Stomach (tissue), 8 donors: ENCODE measurements at regions not wholly inside any gene's neighbourhood (a gene's known extent, or its start where the extent isn't known, plus 50 kb on each side); places are given as distances from the start of the nearest gene placed in this dataset.

Source experiments
- DNase-seq, 2 donors: peaks; one replicate each; pipeline versions ENCODE4 v3.0.0 to v3.0.0-alpha.2; 2013 to 2019
- H3K27ac ChIP-seq, 5 donors: fragments of 200-600 bp in 4 of 5; sonication (generic) in 4 of 5; one replicate each; pipeline ENCODE4 v1.5.1; 2013 to 2019; ENCODE audit warnings: mild to moderate bottlenecking in 1 of 5, moderate library complexity in 1 of 5
- H3K27me3 ChIP-seq, 3 donors: fragments of 200-600 bp; sonication (generic); one replicate each; pipeline ENCODE4 v1.5.1; 2017 to 2019; ENCODE audit warnings: mixed run types in 1 of 3
- H3K36me3 ChIP-seq, 4 donors: fragments of 200-600 bp; sonication (generic); 1 replicate in 3 of 4; 2 replicates in 1 of 4; pipeline ENCODE4 v1.5.1; 2016 to 2019
- H3K4me1 ChIP-seq, 4 donors: fragments of 200-600 bp; sonication (generic); one replicate each; pipeline ENCODE4 v1.5.1; 2016 to 2019
- H3K4me3 ChIP-seq, 4 donors: fragments of 200-600 bp; sonication (generic) in 3 of 4; one replicate each; pipeline ENCODE4 v1.5.1; 2016 to 2019; ENCODE audit warnings: mild to moderate bottlenecking in 1 of 4
- H3K9me3 ChIP-seq, 4 donors: fragments of 200-600 bp; sonication (generic); one replicate each; pipeline ENCODE4 v1.5.1; 2016 to 2019
- EP300 ChIP-seq: sonication (generic); formaldehyde crosslinking; IDR thresholded peaks from one replicate; pipeline ENCODE4 v1.6.1; 2017; ENCODE audit warnings: antibody characterized with exemption
- POLR2A ChIP-seq, 4 donors: fragments of 450-650 bp; IDR thresholded peaks; one replicate each; pipeline ENCODE4 v1.6.1; 2016; ENCODE audit warnings: antibody characterized with exemption in 4 of 4, control low read depth in 2 of 4, mild to moderate bottlenecking in 1 of 4, moderate library complexity in 1 of 4
- POLR2AphosphoS5 ChIP-seq, 3 donors: sonication (generic); formaldehyde crosslinking; IDR thresholded peaks; one replicate each; pipeline ENCODE4 v1.6.1; 2016; ENCODE audit warnings: antibody characterized with exemption in 3 of 3
- WGBS, 5 donors: extraction: QIAGEN DNeasy Blood & Tissue Kit in 3 of 5; methylation state at CpG; one replicate each; pipeline versions ENCODE4 v1.1.5 to v1.1.7; 2013 to 2018; 5-methylcytosine and 5-hydroxymethylcytosine counted together
- intact Hi-C: fragments of 100-400 bp; cut with DNase I; formaldehyde crosslinking; loops from one replicate; pipeline ENCODE4 v1.15.1; 2023; ENCODE audit warnings: low total_unique reads
- TF ChIP-seq, protein P1 (sequence below), 7 experiments: fragments of 450-650 bp in 4 of 7; fragments of 200-600 bp in 3 of 7; sonication (generic) in 3 of 7; IDR thresholded peaks; one replicate each; pipeline ENCODE4 v1.5.1; 2016 to 2019; ENCODE audit warnings: antibody characterized with exemption in 7 of 7, control low read depth in 2 of 7, mild to moderate bottlenecking in 1 of 7
- donor health status: healthy with polysubstance abuse.
- donor health status: Bipolar disorder and iron deficiency.
- donor health status: healthy.

GRCh38 chr3:152100491-152101132 lies 168.1 kb upstream of the MBNL1 start:
- 76 to 85% (median 78%) methylated on average over 3 of the region's 3 CpGs for WGBS, 5 donors

GRCh38 chr3:152102410-152102809 lies 166.3 kb upstream of the MBNL1 start:
- TF ChIP-seq POLR2AphosphoS5 (IDR thresholded peaks at IDR 0.05) (no peak), POLR2A (IDR thresholded peaks at IDR 0.05) (no peak), EP300 (no peak)
- TF ChIP-seq, protein P1, sequence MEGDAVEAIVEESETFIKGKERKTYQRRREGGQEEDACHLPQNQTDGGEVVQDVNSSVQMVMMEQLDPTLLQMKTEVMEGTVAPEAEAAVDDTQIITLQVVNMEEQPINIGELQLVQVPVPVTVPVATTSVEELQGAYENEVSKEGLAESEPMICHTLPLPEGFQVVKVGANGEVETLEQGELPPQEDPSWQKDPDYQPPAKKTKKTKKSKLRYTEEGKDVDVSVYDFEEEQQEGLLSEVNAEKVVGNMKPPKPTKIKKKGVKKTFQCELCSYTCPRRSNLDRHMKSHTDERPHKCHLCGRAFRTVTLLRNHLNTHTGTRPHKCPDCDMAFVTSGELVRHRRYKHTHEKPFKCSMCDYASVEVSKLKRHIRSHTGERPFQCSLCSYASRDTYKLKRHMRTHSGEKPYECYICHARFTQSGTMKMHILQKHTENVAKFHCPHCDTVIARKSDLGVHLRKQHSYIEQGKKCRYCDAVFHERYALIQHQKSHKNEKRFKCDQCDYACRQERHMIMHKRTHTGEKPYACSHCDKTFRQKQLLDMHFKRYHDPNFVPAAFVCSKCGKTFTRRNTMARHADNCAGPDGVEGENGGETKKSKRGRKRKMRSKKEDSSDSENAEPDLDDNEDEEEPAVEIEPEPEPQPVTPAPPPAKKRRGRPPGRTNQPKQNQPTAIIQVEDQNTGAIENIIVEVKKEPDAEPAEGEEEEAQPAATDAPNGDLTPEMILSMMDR (IDR thresholded peaks at IDR 0.05): no peak
- intact Hi-C loops: no loop called here
- 81 to 89% (median 86%) methylated on average over 7 of the region's 7 CpGs for WGBS, 5 donors

More at GRCh38 chr3:152100491-152101132, 168.1 kb upstream of the MBNL1 start:
- H3K36me3 ChIP-seq: no peaks in the 10 kb centered on the region
- peaks cover 0 to 7% (median 3%) of the 10 kb centered on the region in 4 donors for H3K4me1 ChIP-seq
- intact Hi-C loops: no loop called here
- H3K27me3 ChIP-seq: no peaks in the 10 kb centered on the region
- peak in 1 of 2 donors; percentile 21 for DNase-seq
- H3K9me3 ChIP-seq: no peaks in the 10 kb centered on the region
- no peak overlapping the region for H3K27ac ChIP-seq
- no peak overlapping the region for H3K4me3 ChIP-seq
- TF ChIP-seq EP300 (no peak), POLR2AphosphoS5 (IDR thresholded peaks at IDR 0.05) (no peak), POLR2A (IDR thresholded peaks at IDR 0.05) (no peak)
- TF ChIP-seq, protein P1 (IDR thresholded peaks at IDR 0.05): no peak

GRCh38 chr3:152103257-152103656 lies 165.5 kb upstream of the MBNL1 start:
- DNase-seq: no peak
- TF ChIP-seq POLR2AphosphoS5 (IDR thresholded peaks at IDR 0.05) (no peak), EP300 (no peak), POLR2A (IDR thresholded peaks at IDR 0.05) (no peak)
- TF ChIP-seq, protein P1 (IDR thresholded peaks at IDR 0.05): no peak
- no peak overlapping the region for H3K4me3 ChIP-seq
- no peaks in the 10 kb centered on the region for H3K27me3 ChIP-seq
- intact Hi-C loops: no loop called here
- H3K27ac ChIP-seq: no peak overlapping the region
- H3K4me1 ChIP-seq: peaks cover 0 to 3% (median 0%) of the 10 kb centered on the region in 4 donors
- no peaks in the 10 kb centered on the region for H3K36me3 ChIP-seq
- H3K9me3 ChIP-seq: no peaks in the 10 kb centered on the region
- WGBS, 5 donors: 87 to 95% (median 92%) methylated on average over 1 of the region's 1 CpG

More at GRCh38 chr3:152102410-152102809, 166.3 kb upstream of the MBNL1 start:
- Histone ChIP-seq H3K27me3 (no peaks in the 10 kb centered on the region), H3K4me3 (no peak overlapping the region), H3K36me3 (no peaks in the 10 kb centered on the region), H3K27ac (no peak overlapping the region), H3K9me3 (no peaks in the 10 kb centered on the region), H3K4me1 (peaks cover 0 to 3% (median 0%) of the 10 kb centered on the region in 4 donors)
- DNase-seq: no peak

GRCh38 chr3:152104847-152105415 lies 163.8 kb upstream of the MBNL1 start:
- Histone ChIP-seq H3K27me3 (no peaks in the 10 kb centered on the region), H3K36me3 (no peaks in the 10 kb centered on the region), H3K27ac (no peak overlapping the region), H3K4me1 (peaks cover 0 to 3% (median 0%) of the 10 kb centered on the region in 4 donors), H3K4me3 (no peak overlapping the region), H3K9me3 (no peaks in the 10 kb centered on the region)
- 77 to 93% (median 87%) methylated on average over 3 of the region's 3 CpGs for WGBS, 5 donors
- intact Hi-C loops: no loop called here
- no peak for DNase-seq
- TF ChIP-seq POLR2A (IDR thresholded peaks at IDR 0.05) (no peak), POLR2AphosphoS5 (IDR thresholded peaks at IDR 0.05) (no peak), EP300 (no peak)
- TF ChIP-seq, protein P1 (IDR thresholded peaks at IDR 0.05): no peak
